H54 (cell line): ENCODE measurements at regions not wholly inside any gene's neighbourhood (a gene's known extent, or its start where the extent isn't known, plus 50 kb on each side); places are given as distances from the start of the nearest gene placed in this dataset.

ENCODE experiments used
- DNase-seq: peaks from one replicate; pipeline ENCODE4 v3.0.0; 2011; ENCODE audit warnings: low spot score, mixed read lengths; ENCODE audit not compliant: insufficient read length
- FAIRE-seq: peaks from 3 replicates; lab custom pipeline; 2011; peaks lifted over from hg19 to GRCh38; lab: Jason Lieb, UNC
- POLR2A ChIP-seq: IDR thresholded peaks from 2 replicates; pipeline ENCODE4 v1.6.1; 2011; ENCODE audit warnings: low read depth, mild to moderate bottlenecking, low read length

DNA sequence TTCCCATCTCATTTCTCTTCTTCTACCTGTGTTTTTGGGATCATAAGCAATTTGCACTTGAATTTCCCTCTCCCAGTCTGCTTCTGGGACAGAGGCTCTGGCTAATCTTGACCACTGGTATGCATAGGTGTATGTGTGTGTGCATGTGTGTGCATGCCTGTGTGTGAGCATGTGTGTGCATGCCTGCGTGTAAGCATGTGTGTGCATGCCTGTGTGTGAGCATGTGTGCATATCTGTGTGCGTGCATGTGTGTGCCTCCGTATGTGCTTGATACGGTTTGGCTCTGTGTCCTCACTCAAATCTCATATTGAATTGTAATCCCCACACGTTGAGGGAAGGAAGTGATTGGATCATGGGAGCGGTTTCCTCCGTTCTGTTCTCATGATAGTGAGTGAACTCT lies 77.7 kb downstream of the HAPSTR1 start:
- DNase-seq (no peak), FAIRE-seq (no peak)
- no peak for TF ChIP-seq POLR2A

DNA sequence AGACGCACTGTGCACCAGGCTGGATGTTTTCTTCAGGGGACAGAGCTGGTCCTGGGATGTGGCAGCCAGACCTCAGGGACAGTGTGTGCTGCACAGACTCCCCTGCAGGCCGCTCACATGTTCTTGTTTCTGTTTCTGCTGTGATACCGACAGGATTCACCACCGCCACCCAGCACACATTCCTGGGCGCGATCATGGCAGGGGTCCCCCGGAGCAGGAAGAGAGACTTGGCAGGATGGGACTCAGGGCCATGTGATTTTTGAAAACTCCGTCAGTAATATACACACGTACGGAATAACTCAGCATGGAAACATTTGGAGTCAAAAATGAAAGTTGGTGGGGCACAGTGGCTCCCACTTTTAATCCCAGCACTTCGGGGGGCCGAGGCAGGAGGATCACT lies 79.0 kb downstream of the HAPSTR1 start:
- DNase-seq: no peak
- no peak for FAIRE-seq
- TF ChIP-seq POLR2A: no peak

DNA sequence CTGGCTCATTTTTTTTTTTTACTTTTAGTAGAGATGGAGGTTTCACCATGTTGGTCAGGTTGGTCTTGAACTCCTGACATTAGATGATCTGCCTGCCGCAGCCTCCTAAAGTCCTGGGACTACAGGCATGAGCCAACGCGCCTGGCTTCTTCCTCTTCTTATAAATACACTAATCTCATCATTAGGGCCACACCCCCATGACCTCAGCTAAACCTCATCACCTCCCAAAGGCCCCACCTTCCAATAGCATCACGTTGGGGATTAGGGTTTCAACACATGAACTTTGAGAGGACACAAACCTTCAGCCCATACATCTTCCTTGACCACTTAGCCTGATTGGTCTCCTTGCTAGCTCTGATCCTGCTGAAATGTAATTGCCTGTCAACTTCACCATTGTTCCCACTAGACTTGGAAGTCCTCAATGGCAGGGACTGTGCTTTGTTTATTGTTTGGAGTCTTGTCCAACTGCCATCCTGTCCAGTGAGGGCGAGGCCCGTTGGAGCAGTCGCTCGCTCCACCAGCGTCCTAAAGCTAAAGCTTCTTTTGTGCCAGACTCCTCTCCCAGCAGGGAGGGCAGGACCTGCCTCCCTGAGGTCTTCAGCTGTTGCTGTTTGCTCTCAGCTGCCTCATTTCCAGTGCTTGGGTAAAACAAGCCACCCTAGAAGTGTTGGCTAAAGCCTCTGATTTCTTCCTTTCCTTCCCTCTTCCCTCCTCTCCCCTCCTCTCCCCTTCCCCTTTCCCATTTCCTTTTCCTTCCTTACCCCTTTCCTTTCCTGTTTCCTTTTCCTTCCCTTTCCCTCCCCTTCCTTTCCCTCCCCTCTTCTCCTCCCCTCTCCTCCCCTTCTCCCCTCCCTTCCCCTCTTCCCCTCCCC lies 85.3 kb downstream of the HAPSTR1 start:
- FAIRE-seq (no peak), DNase-seq (no peak)
- no peak for TF ChIP-seq POLR2A

DNA sequence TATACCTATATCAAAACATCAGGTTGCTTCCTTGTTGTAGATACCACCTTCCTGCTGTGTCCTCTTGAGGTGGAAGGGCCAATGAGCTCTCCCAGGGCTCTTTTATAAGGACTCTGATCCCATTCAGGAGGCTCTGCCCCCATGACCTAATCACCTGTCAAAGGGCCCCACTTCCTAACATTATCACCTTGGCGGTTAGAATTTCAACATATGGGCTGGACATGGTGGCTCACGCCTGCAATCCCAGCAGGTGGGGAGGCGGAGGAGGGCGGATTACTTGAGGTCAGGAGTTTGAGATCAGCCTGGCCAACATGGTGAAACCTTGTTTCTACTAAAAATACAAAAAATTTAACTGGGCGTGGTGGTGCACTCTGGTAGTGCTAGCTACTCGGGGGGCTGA lies 86.4 kb downstream of the HAPSTR1 start:
- no peak for DNase-seq
- TF ChIP-seq POLR2A: no peak
- no peak for FAIRE-seq

DNA sequence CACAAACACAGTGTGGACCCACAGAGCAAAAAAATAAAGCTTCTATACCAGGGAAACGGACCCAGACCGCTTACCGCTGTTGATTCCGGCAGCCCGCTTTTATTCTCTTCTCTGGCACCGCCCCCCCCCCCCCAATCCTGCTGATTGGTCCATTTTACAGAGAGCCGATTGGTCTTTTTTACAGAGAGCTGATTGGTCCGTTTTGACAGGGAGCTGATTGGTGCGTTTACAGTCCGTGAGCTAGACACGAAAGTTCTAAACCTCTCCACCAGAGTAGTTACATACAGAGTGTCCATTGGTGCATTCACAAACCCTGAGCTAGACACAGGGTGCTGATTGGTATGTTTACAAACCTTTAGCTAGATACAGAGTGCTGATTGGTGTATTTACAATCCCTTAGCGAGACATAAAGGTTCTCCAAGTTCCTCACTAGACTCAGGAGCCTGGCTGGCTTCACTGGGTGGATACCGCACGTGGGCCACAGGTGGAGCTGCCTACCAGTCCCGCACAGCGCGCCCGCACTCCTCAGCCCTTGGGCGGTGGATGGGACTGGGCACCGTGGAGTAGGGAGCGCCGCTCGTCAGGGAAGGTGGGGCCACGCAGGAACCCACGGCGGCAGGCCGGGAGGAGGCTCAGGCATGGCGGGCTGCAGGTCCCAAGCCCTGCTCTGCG lies 92.4 kb downstream of the HAPSTR1 start:
- TF ChIP-seq POLR2A: no peak
- DNase-seq (no peak), FAIRE-seq (no peak)

DNA sequence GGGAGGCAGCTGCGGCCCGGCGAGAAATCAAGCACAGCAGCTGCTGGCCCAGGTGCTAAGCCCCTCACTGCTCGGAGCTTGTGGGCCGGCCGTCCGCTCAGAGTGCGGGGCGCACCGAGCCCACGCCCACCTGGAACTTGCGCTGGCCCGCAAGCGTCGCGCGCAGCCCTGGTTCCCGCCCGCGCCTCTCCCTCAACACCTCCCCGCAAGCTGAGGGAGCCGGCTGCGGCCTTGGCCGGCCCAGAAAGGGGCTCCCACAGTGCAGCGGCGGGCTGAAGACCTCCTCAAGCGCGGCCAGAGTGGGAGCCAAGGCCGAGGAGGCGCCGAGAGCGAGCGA lies 92.9 kb downstream of the HAPSTR1 start:
- no peak for FAIRE-seq
- no peak for TF ChIP-seq POLR2A
- no peak for DNase-seq

DNA sequence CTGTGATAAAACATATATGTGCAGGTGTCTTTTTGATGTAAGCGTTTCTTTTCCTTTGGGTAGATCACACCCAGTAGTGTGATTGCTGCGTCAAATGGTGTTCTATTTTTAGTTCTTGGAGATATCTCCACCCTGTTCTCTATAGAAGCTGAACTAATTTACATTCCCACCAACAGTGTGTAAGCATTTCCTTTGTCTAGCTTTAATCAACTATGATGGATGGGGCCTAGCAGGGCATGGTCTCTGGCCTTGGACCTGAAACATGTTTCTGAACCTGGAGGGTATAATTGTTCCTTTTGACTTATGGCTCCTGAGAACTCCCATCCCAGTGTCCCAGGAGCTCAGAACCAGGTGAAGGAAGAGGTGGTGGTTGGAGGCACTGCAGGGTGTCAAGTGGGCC lies 93.9 kb downstream of the HAPSTR1 start:
- no peak for TF ChIP-seq POLR2A
- DNase-seq (no peak), FAIRE-seq (no peak)

DNA sequence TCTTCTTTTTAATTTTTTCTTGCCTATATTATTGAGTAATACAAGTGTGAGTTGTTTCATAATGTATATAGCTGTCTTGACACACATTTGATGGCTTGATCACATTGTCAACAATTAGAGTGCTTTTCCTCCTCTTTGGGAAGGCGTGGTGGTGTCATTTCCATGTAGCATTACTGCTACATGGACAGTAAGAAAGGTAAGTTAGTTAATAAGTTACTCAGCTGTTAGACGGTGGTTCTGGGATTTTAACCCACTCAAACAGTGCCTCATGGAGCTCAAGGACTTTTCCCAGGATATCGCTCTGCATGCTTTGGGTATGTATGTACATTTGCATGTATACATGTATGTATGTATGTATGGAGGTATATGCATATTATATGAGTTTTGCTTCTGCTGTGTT lies 94.6 kb downstream of the HAPSTR1 start:
- no peak for FAIRE-seq
- TF ChIP-seq POLR2A: no peak
- no peak for DNase-seq

DNA sequence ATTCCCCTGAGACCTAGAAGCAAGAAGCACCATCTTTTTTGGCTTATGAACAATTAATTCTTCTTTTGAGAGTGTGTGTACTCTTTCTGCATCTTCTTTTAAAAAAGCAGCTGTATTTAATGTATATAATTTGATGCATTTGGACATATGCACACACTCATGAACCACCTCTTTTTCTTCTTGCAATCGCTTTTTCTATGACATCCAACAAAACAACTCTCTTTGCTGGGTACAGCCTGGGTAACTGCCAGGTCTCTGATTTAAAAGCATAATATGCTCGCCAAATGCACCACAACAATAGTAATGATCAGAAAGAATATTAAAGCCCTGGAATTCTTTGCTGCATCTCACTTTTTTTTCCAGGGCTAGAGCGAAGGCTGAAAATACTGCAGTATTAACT lies 97.3 kb downstream of the HAPSTR1 start:
- no peak for TF ChIP-seq POLR2A
- DNase-seq (no peak), FAIRE-seq (no peak)

DNA sequence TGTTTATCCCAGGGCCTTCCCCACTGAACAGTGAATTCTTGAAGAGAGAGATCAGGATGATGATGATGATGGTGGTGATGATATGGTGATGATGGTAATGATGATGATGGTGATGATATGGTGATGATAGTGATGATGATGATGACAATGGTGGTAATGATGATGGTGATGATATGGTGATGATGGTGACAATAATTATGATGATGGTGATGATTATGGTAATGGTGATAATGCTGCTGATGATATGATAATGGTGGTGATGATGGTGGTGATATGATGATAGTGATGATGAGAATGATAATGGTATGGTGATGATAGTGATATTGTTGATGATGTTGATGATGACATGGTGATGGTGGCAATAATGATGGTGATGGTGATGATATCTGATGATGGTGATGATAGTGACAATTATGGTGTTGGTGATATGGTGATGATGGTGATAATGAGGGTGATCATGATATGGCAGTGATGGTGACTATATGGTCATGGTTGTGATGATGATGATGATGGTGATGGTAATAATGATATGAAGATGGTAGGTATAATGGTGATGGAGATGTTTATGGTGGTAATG lies 99.9 kb downstream of the HAPSTR1 start:
- FAIRE-seq (no peak), DNase-seq (no peak)
- no peak for TF ChIP-seq POLR2A

DNA sequence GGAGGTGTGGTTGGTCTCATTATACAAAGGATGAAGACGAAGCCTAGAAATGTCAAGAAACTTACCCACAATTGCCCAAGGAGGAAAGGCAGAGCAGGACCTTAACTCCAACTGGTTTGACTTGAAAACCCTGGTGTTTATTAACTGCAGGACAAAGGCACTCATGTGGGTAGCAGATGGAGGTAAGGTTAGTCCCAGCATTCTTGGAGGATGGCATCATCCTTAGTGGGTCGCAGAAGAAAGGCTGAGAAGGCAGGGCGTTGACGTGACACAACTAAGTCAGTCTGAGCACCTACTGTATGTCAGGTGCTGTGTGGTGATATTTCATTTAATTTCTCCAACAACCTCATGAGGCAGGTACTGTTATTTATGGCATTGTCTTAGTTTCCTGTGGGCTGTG lies 101.3 kb downstream of the HAPSTR1 start:
- TF ChIP-seq POLR2A: no peak
- no peak for FAIRE-seq
- DNase-seq: peak; percentile 19

DNA sequence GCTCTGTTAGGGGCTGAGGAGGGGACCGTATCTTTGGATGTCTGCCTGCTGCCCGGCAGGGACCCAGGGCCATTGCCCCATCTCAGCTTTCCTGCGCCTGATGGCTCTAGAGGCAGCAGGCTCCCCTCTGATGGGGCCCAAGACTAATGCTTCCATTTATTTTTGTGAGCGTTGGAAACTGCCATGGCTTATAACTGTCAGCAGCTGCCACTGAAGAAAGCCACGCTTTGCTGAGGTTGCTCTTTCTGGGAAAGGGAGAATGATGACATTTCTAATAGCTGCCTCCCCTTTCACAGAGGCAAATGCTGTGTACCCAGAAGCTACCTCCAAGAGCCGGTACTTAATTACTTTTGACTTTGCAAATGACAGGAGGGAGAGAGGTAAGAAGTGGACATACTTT lies 103.8 kb downstream of the HAPSTR1 start:
- no peak for TF ChIP-seq POLR2A
- FAIRE-seq: no peak
- no peak for DNase-seq

DNA sequence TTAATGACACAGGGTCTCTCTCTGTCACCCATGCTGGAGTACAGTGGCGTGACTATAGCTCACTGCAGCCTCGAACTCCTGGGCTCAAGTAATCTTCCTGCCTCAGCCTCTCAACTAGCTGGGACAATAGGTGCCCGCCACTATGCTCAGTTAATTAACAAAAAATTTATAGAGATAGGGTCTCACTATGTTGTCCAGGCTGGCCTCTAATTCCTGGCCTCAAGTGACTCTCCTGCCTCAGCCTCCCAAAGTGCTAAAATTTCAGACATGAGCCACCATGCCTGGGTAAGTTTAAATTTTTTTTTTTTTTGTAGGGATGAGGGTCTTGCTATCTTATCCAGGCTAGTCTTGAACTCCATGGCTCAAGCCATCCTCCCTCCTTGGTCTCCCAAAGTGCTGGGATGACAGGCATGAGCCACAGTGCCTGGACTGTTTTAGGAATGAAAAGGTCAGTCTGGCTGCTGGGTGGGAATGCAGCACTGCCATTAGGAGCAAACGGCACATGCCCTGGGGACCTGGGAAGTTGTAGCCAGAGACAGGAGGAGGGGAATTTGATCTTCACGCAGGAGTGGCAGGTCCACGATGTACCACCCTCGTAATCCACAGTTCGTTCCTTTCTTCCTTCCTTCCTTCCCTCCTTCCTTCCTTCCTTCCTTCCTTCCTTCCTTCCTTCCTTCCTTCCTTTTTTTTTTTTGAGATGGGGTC lies 106.7 kb downstream of the HAPSTR1 start:
- FAIRE-seq (no peak), DNase-seq (no peak)
- TF ChIP-seq POLR2A: no peak

DNA sequence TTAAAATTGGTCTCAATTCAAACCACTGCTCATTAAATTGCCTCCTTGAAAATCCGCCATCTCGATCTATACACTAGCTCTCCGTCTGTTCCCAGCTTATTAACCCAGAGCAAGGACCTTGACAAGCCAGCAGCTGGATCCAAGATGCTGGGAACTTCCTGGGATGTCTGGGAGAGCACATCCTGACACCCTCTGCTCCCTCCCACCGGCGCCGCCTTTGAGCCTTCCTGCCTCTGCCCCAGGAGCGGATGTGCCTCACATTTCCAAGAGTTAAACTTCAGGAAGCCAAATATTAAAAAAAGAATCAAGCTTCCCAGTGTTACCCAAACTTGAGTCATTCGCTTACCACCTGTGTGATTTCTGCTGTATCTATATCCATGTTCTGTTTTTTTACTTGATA lies 107.9 kb downstream of the HAPSTR1 start:
- DNase-seq (no peak), FAIRE-seq (no peak)
- no peak for TF ChIP-seq POLR2A
